ENCODE measurements at regions not wholly inside any gene's neighbourhood (a gene's known extent, or its start where the extent isn't known, plus 50 kb on each side); places are given as distances from the start of the nearest gene placed in this dataset.

GRCh38 chr9:99366183-99366582, 144.1 kb downstream of the SEC61B start:
- no peak for DNase-seq

- no peak for DNase-seq
These were observed 144.5 kb downstream of the SEC61B start for GRCh38 chr9:99366621-99367020.

GRCh38 chr9:99368341-99369326, 146.6 kb downstream of the SEC61B start:
- DNase-seq: peak in 1 of 2 experiments; percentile 2

- DNase-seq: no peak
These were observed 147.2 kb downstream of the SEC61B start for GRCh38 chr9:99369327-99369722.

- no peak for DNase-seq
These were observed 148.3 kb downstream of the SEC61B start for GRCh38 chr9:99370376-99370775.

- DNase-seq: no peak
These were observed 149.3 kb downstream of the SEC61B start for GRCh38 chr9:99371376-99371775.

GRCh38 chr9:99373912-99374311, 151.8 kb downstream of the SEC61B start:
- DNase-seq: no peak

GRCh38 chr9:99374793-99375192, 152.7 kb downstream of the SEC61B start:
- no peak for DNase-seq

- no peak for DNase-seq
These were observed 153.4 kb downstream of the SEC61B start for GRCh38 chr9:99375481-99375880.

GRCh38 chr9:99377790-99378775, 156.0 kb downstream of the SEC61B start:
- DNase-seq: no peak

- DNase-seq: no peak
These were observed 161.5 kb downstream of the SEC61B start for GRCh38 chr9:99383536-99383935.

- DNase-seq: no peak
These were observed 163.1 kb downstream of the SEC61B start for GRCh38 chr9:99385215-99385614.

- no peak for DNase-seq
These were observed 163.8 kb downstream of the SEC61B start for GRCh38 chr9:99385814-99386279.

- no peak for DNase-seq
These were observed 165.3 kb downstream of the SEC61B start for GRCh38 chr9:99387431-99387830.

GRCh38 chr9:99389087-99390033, 167.3 kb downstream of the SEC61B start:
- no peak for DNase-seq

GRCh38 chr9:99391937-99392594, 170.0 kb downstream of the SEC61B start:
- DNase-seq: no peak

- no peak for DNase-seq
These were observed 170.9 kb downstream of the SEC61B start for GRCh38 chr9:99392986-99393385.

GRCh38 chr9:99393993-99394392, 171.9 kb downstream of the SEC61B start:
- no peak for DNase-seq

GRCh38 chr9:99398241-99398640, 176.2 kb downstream of the SEC61B start:
- no peak for DNase-seq

- DNase-seq: no peak
These were observed 177.4 kb downstream of the SEC61B start for GRCh38 chr9:99399474-99399873.

GRCh38 chr9:99400184-99400731, 178.2 kb downstream of the SEC61B start:
- no peak for DNase-seq

All from AML-193 (cell line).